DMS153 (cell line): ENCODE measurements at regions not wholly inside any gene's neighbourhood (a gene's known extent, or its start where the extent isn't known, plus 50 kb on each side); places are given as distances from the start of the nearest gene placed in this dataset.

Experiments used
- DNase-seq: peaks from one replicate; lab custom pipeline; 2025; lab: John Stamatoyannopoulos, UW

DNA sequence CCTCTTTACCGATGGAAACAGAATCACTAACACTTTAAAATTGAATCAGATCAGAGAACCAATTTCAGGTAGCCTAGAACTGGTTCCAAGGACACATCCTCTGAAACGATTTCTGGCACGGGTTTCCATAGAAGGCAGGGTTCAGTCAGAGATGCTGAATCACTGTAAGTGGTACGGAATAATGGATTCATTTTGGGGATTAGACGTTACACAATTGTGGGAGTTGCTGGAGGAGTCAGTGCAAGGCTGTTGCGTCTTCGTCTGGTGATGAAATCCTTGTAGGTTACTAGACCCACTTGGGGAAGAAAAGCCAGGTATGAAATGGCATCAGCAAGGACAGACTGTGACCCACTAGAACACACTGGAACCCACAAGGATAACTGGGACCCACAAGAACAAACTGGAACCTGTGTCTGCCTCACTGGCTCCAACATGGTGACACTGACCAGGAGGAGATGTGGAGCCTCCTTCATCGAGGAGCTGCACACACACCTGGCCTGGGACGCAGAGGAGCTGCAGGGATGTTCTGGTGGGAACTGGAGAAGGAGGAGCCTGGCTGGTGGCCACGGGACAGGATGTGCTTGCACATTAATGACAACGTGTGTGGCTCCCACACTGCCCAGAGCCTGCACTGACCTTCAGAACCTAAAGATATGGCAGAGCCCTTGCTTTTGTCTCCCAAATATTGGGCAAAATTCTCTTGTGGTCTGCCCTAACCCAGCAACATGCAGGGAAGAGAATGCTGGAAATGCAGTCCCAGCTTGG, 105.1 kb downstream of the TRAPPC11 start:
- DNase-seq = no peak

DNA sequence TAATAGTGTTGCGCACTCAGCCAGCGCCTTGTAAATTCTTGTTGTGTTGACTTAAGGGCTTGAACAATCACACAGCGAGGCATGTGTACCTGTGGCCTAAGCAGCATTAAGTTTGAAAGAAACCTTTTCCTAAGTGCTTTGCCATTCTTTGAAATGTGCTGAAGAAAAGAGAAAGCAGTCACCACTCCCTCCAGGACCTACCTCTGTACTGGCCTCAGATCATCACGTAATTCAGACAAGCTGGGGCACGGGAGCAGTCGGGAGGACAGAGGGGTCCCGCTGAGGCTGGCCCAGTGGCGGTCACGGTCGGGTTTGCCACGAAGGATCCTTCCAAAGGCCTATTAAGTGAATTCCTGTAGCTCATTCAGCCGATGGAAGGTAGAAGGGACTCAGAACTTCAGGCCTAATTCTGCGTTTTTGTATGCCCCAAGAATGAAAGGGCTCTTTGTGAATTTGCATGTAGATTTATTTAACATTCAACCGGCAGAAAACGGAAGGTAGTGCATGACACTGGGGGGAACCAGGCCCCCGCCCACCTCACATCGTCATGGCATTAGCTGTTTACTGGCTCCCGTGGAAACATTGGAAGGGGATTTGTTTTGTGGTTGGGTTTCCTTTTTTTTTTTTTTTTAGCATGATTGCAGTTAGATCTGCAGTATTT, 106.3 kb downstream of the TRAPPC11 start:
- DNase-seq = no peak

DNA sequence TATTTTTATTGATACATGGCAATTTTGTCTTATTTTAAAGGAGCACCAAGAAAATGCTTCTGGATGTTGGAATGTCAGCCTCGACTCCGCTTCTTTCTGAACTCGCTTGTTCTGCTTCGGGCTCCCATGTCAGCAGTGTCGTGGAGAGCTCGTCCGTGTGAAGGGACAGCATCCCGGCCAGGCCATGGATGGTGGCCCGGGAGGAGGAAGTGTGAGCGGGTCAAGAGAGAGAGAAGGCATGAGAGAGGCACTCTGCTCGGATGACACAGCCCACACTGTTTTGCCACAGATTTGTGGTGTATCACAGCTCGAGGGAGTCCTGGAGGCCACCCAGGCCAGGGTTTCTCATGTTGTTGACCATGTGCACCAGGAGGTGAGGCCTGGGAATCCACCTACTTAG, 107.0 kb downstream of the TRAPPC11 start:
- no peak for DNase-seq

DNA sequence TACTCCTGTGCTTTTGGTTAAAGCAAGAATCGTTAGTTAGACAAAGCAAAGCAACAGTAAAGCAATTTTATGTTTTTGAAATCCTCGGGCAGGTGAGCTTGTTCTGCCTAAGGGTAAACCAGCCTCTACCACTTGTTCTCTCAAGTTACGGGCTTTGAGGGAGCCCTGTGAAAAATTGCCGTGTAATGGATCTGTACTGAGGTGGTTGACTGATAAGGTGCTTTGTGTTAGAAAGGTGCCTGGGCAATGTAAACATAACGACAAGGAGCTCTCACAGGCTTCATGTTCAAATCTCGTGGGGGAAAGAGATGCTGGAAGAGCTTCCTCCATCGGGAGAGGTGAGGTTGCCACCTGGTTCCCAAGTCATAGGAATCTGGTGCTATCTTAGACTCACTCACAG, 111.8 kb downstream of the TRAPPC11 start:
- peak; percentile 40 for DNase-seq

DNA sequence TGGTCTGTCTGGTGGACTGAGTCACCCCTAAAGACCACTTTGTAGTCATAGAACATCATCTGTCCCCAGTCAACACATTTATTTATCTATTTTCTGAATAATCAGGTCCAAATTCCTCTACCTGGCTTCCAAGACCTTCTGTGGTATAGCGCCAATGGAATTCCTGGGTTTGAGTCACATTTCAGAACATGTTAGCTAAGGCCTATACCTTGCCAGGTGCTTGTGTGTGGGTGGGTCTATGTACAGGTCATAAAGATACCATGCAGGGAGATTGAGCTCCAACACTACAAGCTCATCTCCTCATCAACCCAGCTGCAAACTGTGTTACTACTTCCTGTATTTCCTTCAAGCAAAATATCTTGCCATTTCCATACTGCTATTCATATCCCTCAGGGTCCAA, 113.3 kb downstream of the TRAPPC11 start:
- DNase-seq = no peak

DNA sequence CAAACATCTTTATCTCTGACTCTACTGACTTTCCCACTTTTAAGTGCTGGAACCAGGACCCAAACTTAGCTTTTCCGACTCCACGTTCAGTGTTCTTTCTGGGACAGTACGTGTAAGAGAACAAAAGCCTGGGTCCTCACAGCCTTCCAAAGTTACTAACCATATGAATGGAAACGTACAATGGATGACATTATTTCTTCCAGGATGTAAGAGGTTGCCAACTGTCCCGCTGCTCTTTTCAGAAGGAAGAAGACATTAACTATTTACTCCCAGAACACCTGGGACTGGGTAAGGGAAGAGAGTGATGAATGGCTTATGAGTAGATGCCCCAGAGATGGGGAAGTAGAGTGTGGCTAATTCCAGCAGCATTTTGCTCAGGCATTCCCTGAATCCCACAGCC, 114.7 kb downstream of the TRAPPC11 start:
- no peak for DNase-seq

DNA sequence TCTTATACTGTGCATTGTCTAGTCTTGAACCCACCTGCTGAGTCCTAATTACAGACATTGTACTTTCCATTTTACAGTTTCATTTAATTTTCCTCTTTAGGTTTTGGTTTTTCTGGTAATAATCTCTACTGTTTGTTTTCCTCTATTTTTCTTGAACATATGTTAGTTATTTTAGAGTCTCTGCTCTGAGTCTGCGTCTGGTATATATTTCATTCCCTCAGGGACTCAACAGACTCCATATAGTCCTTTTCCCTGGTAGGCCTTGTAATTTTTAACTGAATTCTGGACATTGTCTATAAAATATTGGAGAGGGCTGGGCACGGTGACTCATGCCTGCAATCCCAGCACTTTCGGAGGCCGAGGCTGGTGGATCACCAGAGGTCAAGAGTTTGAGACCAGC, 121.8 kb upstream of the STOX2 start:
- no peak for DNase-seq

DNA sequence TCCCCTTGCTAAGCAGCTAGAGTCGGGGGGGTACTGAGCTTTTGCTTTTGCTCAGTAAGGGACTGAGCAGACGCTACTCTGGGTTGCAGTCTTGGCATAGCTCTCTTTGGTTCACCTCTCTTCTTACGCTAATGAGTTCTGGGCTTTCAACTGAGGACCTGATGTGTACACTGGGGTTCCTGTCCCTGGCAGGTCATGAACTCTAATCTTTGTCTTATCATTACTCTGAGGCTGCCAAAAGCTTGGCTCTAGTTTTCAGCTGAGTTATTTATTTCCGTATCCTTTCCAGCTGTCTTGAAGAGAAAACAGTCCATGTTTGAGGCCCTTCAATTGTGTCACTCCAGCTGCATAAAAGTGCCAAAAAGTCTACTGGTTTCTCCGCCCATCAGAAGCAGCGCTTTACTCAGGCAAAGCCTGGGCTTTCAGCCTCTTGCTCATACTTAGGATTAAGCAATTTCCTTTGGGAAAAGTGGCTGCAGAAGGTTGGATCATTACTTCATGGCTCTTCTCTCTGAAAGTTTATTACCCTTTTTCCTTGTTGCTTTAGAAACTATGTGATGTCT, 121.0 kb upstream of the STOX2 start:
- DNase-seq = no peak

DNA sequence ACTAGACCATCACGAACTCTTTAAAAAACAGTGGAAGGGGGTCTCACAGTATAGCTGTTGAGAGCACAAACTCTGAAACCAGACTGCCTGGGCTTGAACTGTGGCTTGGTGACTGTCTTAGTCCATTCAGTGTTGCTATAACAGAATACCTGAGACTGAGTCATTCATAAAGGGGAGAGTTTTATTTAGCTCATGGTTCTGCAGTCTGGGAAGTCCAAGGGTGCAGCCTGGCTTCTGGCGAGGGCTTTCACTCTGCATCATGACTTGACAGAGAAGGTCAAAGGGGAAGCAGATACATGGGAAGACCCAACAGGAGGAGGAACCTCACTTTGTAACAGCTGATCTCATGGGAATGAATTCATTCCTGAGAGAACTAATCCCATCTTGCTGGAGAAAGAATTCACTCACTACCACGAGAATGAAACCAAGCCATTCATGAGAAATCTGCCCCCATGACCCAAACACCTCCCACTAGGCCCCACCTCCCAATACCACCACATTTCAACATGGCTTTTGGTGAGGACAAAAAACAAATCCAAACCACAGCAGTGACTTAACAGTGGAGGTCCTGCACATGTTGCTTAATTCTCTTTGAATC, 116.7 kb upstream of the STOX2 start:
- no peak for DNase-seq

DNA sequence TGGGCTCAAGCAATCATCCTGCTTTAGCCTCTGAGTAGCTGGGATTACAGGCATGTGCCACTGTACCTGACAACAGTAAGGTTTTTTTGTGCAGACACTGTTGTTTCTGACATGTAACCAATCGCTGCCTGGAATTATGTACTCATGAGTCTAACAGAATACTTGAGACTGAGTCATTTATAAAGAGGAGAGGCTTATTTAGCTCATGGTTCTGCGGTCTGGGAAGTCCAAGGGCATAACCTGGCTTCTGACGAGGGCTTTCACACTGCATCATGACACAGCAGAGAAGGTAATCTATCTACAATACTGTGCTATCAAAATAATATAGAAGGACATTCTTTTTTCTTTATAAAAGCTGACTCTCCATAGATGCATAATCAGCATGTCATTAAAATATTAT, 115.5 kb upstream of the STOX2 start:
- no peak for DNase-seq

DNA sequence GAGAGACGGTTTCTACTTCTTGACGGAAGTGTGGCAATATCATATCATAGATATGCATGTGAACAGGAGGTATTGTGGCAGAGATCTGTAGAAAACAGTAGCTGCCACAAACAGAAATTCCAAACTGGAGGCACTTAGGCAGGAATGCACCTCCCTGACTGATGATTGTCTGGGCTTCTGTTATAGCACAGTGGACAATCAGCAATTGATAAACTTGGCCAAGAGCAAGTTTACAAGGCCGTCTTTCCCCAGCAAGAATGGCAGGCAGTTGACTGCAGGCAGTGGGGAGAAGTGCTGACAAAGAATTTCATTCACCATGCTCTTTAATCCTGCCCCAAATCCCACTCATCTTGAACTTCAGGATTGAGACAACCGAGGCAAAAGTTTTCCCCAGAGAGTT, 114.4 kb upstream of the STOX2 start:
- DNase-seq = no peak

DNA sequence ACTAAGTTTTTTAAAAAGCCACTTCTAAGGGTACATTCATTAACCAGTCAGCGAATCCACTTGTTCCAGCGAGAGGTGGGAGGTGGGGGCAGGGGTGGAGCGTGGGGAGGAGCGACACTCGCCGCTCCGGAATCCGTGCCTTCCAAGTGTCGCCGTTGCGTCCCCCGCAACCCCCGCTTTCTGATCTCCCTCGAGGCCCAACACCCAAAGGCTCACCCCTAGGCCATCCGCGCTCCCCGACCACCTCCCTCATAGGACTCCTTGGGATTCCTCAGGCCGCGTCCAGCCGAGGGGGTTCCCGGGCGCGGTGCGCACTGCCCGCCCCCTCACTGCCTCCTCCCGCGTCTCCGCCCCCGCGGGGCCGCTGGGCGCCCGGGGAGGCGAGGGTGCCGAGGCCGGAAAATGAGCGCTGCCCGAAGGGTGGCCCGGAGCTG, 108.1 kb upstream of the STOX2 start:
- no peak for DNase-seq

DNA sequence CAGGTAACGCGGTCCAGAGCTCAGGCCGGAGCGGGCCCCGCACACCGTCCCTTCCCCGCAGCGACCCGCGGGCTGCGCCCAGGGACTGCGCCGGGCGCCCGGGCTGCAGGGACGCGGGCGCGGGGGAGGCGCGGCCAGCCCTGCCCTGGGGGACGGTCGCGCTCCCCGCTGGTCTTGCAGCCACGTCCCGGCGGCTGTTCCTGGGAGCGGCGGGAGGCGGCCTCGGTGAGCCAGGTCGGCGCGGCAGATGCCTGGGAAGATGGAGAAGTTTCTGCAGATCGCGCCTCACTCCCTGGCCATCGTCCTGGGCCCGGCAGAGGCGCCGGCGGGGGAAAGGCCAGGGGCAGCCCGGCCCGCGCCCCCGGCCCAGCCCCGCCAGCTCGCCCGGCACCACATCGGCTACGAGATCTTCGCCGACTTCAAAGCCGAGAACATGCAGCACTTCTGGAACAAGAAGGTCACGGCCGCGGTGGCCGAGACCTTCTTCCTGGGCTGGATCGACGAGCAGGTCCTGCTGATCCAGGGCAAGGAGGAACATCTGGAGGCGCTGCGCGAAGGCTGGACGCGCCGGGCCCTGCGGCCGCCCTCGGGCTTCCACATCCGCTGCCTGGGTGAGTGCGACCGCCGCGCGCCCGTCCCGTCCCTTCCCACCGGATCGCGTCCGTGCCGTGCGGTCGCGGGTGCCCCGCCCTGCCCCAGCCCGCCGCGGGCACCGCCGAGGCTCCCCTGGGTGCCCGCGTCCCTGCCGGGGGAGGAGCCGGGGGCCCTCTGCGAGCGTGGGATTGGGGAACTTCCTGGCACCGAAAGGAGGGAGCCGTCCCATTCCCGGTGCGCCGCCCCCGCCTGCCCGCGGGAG, 107.4 kb upstream of the STOX2 start:
- DNase-seq = no peak

DNA sequence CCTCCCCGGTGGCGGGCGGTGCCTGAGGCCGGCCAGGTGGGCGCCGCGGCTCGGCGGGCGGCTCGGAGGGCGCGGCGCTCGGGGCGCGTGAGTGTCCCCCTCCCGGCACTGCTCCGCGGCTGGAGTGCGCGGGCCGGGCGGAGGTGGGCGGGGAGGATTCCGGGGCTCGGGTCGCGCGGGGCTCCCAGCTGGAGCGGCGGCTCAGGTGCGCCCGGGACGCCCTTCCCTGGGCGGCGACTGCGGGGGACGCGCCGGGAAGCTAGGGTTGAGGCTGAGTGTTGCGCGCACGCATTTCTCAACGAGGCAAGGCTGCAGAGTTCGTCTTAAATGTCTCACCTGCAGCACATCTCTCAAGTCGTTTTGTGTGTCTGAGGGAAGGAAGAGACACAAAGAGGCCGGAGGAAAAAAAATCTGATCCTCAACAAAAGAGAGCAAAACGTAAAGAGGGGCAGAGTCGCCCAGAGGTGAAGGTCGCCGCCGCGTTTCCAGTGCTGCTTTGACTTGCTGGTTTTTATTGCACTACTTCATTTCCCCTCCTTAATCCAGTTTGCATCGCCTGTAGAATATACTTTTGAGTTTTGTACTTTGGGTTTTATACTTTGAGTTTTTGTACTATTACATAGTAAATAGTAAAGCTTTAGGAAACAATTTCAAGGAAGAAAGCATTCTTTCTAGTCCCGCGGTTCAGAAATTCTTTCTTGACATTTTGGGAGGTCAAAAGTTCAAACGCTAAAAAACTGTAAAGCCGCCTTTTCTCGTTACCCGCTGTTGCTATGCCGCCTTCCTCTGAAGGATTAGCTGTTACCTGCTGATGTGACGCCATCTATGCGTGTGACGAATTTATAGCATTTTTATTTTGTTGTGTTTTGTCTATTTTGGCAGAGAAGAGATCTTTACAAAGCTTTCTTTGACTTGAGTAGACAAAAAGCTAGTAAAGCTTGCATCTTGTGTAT, 106.5 kb upstream of the STOX2 start:
- DNase-seq = no peak

DNA sequence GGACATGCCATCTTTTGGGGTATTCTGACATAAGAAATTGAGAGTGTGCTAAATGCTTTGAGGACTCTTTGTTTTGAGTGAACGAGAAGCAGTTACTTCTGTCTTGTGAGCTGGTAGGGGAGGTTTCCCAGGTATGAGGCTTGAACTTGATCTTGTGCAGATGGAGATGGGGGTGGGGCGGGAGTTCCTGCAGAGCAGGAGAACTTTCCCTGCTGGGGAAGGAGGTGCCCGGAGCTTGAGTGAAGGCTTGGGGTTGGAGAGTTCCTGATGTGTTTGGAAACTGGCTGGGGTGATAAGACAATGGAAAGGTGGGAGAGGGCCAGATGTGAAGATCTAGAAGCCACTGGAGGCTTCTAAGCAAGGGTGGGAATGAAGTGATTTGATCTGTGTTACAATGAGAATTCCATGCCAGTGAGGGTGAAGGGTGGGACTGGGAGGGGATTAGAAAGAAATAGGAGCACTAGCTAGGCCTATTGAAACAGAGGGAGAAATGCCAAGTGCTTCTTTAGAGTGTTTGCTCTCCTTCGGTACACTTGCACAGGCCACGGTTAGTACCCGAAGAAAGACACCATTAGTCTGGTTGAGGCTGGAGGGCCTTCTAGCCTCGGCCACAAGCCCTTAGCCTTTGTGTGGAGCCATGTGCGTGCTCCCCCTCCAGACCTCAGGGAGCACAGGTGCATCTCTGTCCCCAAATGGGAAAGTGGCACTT, 103.5 kb upstream of the STOX2 start:
- no peak for DNase-seq

DNA sequence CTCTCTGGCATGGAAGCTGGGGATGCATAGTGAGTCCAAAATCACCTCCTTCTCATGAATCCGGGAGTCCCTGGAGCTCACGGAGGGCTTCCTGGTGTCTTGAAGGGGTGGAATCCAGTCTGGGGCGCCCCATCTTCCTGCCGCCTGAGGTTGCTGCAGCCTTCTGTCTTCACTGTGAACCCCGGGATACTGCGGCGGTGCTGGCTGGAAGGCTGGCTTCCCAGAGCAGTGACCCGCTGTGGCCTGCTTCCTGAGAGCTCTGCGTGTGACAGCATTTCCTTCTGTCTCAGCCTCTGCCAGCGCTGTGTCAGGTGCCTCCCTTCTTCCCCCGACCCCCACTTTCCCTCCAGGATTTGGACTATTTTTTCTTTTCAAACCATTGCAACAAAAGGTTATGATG, 98.8 kb upstream of the STOX2 start:
- DNase-seq = no peak

DNA sequence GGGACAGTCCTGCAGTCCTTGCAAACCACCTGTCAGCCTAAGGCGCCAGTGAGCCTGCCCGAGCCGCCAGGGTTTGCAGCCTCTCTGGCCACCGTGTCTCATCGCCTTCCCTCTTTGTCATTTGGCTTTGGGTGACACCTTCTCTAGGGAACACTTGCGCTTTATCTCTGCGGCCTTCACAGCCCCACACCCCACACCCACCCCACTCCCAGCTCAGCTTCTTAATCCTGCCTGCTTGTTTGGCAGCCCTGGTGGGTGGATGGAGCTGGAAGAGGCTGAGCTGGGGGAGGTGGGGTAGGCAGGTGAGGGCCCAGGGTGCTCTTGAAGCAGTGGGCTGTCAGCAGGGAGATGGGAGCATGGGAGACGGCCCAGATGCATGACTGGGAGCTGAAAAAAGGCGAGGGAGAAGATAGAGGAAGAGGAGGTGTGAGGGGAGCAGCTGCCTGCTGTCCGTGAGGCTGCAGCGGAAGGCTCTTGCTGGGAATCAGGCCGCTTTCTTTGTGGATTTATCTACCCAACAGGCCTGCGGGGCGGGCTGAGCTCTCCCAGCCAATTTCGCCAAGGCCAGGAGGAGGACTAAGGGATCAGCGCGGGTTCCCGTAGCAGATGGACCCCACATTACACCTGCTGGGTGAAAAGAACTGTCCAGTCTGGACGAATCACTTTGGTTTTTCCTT, 97.5 kb upstream of the STOX2 start:
- DNase-seq = no peak

DNA sequence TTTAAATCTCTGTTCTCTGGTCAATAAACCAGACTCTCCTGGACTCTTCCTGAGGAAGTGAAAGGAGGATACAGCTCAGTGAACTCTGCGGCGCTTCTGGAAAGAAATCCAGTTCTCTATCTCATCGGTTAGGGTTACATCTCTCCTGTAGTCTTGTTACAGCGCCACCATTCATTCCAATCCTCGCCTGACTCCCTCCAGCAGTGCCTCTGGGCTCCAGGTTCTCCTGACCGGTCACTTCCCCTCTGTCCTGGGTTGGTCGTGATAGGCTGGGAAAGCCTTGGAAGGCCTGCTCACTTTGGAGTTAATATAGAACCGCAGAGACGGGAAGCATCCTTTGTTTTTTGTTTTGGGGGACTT, 97.0 kb upstream of the STOX2 start:
- no peak for DNase-seq

DNA sequence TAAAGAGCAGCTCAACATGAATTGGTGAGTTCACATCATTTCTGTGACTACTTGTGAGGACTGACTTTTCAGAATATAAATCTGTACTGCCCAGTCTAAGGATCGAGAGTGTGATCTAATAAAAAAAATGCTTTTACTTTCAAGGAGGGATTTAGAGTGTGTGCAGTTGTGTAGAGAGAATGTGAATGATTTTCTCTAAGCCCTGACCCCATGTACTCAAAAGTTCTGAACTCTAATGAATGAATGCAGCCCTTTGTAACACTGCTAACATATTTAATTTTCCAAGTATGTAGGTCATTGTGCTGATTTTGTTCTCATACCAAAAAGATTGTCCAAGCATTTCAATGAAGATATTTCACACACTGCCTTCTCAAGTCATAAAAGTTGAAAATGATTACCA, 92.5 kb upstream of the STOX2 start:
- no peak for DNase-seq

DNA sequence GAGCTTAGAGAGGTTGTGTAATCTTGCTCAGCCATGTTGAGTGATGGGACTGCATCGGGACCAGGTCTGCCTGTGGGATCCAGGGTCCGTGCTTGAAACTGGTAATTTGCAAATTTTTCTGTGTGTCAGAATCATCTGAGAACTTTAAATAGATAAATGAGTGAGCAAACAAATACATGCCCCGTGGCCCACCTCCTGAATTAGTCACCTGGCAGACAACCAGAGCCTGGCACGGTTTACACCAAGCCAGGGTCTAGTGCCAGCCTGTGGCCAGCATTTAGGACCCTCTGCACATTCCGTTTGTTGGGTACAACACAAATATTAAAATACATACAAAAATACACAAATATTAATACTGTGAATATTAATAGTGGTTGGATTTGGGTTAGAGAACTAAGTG, 90.6 kb upstream of the STOX2 start:
- DNase-seq = no peak
